HG02870 (cell line): ENCODE measurements at regions not wholly inside any gene's neighbourhood (a gene's known extent, or its start where the extent isn't known, plus 50 kb on each side); places are given as distances from the start of the nearest gene placed in this dataset.
A peak's percentile ranks its signal among the peaks of the same experiment; 100 is the strongest.

Source experiments
- ATAC-seq: cut with Tn5 transposase; IDR thresholded peaks from one replicate; pipeline ENCODE4 v1.9.1; 2021; ENCODE audit warnings: mild to moderate bottlenecking, moderate library complexity; ENCODE audit not compliant: unreplicated experiment

GRCh38 chr12:14252697-14253096 is 112.8 kb upstream of the ATF7IP start:
- no peak for ATAC-seq

- ATAC-seq: no peak
Observed at GRCh38 chr12:14253496-14253895, 112.0 kb upstream of the ATF7IP start.

- ATAC-seq: no peak
Observed at GRCh38 chr12:14254781-14255180, 110.7 kb upstream of the ATF7IP start.

- ATAC-seq: no peak
Observed at GRCh38 chr12:14256121-14256520, 109.4 kb upstream of the ATF7IP start.

GRCh38 chr12:14256555-14257169 is 108.8 kb upstream of the ATF7IP start:
- no peak for ATAC-seq

- no peak for ATAC-seq
Observed at GRCh38 chr12:14257303-14257733, 108.2 kb upstream of the ATF7IP start.

GRCh38 chr12:14257734-14258574 is 107.5 kb upstream of the ATF7IP start:
- peak; percentile 62 for ATAC-seq

GRCh38 chr12:14258575-14258940 is 106.9 kb upstream of the ATF7IP start:
- ATAC-seq: no peak

GRCh38 chr12:14259481-14260010 is 105.9 kb upstream of the ATF7IP start:
- no peak for ATAC-seq

GRCh38 chr12:14260011-14260993 is 105.2 kb upstream of the ATF7IP start:
- ATAC-seq: no peak

- no peak for ATAC-seq
Observed at GRCh38 chr12:14261096-14261495, 104.4 kb upstream of the ATF7IP start.

GRCh38 chr12:14261861-14262260 is 103.6 kb upstream of the ATF7IP start:
- ATAC-seq: no peak

- no peak for ATAC-seq
Observed at GRCh38 chr12:14262771-14263511, 102.5 kb upstream of the ATF7IP start.

GRCh38 chr12:14263742-14264141 is 101.7 kb upstream of the ATF7IP start:
- ATAC-seq: no peak

GRCh38 chr12:14264316-14264715 is 101.2 kb upstream of the ATF7IP start:
- ATAC-seq: no peak

- no peak for ATAC-seq
Observed at GRCh38 chr12:14264778-14265177, 100.7 kb upstream of the ATF7IP start.

GRCh38 chr12:14268120-14268515 is 97.4 kb upstream of the ATF7IP start:
- ATAC-seq: no peak

GRCh38 chr12:14270392-14270791 is 95.1 kb upstream of the ATF7IP start:
- no peak for ATAC-seq

- ATAC-seq: peak; percentile 36
Observed at GRCh38 chr12:14272956-14273912, 92.2 kb upstream of the ATF7IP start.
